ENCODE measurements at regions not wholly inside any gene's neighbourhood (a gene's known extent, or its start where the extent isn't known, plus 50 kb on each side); places are given as distances from the start of the nearest gene placed in this dataset.

GRCh38 chr12:62190689-62191490, 69.3 kb upstream of the USP15 start (continued):
- TF ChIP-seq ASH2L (IDR thresholded peaks at IDR 0.05; ENCODE audit: low read length), result peak; percentile 75
- TF ChIP-seq RFX5 (IDR thresholded peaks at IDR 0.05; ENCODE audit: borderline replicate concordance, low read depth, low read length), result no peak
- TF ChIP-seq SP2 (IDR thresholded peaks at IDR 0.05; ENCODE audit: low read length), result no peak
- TF ChIP-seq EP300 (IDR thresholded peaks at IDR 0.05; ENCODE audit: borderline replicate concordance in 1 of 2, low read depth in 2 of 2, low read length in 2 of 2), result no peak
- no peak for TF ChIP-seq FOSL1 (IDR thresholded peaks at IDR 0.05; ENCODE audit: insufficient read depth, low read depth, low read length)
- TF ChIP-seq BACH1 (IDR thresholded peaks at IDR 0.05; ENCODE audit: low read length), result no peak
- TF ChIP-seq ATF3 (IDR thresholded peaks at IDR 0.05; ENCODE audit: insufficient read depth, low read depth, low read length), result no peak
- no peak for TF ChIP-seq MAFK (IDR thresholded peaks at IDR 0.05; ENCODE audit: low read depth, low read length)
- TF ChIP-seq EZH2 (IDR thresholded peaks at IDR 0.05; ENCODE audit: low read depth, low read length, severe bottlenecking), result no peak
- TF ChIP-seq CEBPB (IDR thresholded peaks at IDR 0.05; ENCODE audit: low read depth, low read length), result no peak
- peak; percentile 19; the same call in 1 of the 2 replicates for TF ChIP-seq TBP (IDR thresholded peaks at IDR 0.05; ENCODE audit: low read depth, low read length)
- TF ChIP-seq TEAD4 (IDR thresholded peaks at IDR 0.05; ENCODE audit: low read depth, low read length), result peak; percentile 82
- no peak for TF ChIP-seq TCF12 (IDR thresholded peaks at IDR 0.05; ENCODE audit: low read depth, low read length)
- no peak for TF ChIP-seq SRF (IDR thresholded peaks at IDR 0.05; ENCODE audit: low read depth, low read length)
- no peak for TF ChIP-seq RAD21 (IDR thresholded peaks at IDR 0.05 in 1 of 2, conservative IDR thresholded peaks at IDR 0.05 in 1 of 2; ENCODE audit: low read depth in 2 of 2, low read length in 2 of 2)
- no peak for TF ChIP-seq NRF1 (IDR thresholded peaks at IDR 0.05; ENCODE audit: low read depth, low read length)
- peak; percentile 40; the same call in 1 of the 2 replicates for TF ChIP-seq PHF8 (conservative IDR thresholded peaks at IDR 0.05; ENCODE audit: low read depth, low read length)
- no peak for TF ChIP-seq CBX8 (IDR thresholded peaks at IDR 0.05; ENCODE audit: borderline replicate concordance, low read depth, low read length)
- TF ChIP-seq NANOG (IDR thresholded peaks at IDR 0.05; ENCODE audit: insufficient read depth, low read depth, low read length, poor library complexity, severe bottlenecking), result no peak
- no peak for TF ChIP-seq TAF7 (optimal IDR thresholded peaks at IDR 0.05; ENCODE audit: borderline replicate concordance, low read depth, low read length)
- peak; percentile 6; the same call in 1 of the 2 replicates for TF ChIP-seq E2F6 (IDR thresholded peaks at IDR 0.05)
- TF ChIP-seq SUZ12 (IDR thresholded peaks at IDR 0.05; ENCODE audit: low read length), result peak; percentile 96; the same call in 1 of the 2 replicates
